Colon (tissue), 2 donors: ENCODE measurements at regions not wholly inside any gene's neighbourhood (a gene's known extent, or its start where the extent isn't known, plus 50 kb on each side); places are given as distances from the start of the nearest gene placed in this dataset.

ENCODE experiments used
- FAIRE-seq: peaks from 2 replicates; lab custom pipeline; 2012; peaks lifted over from hg19 to GRCh38; lab: Jason Lieb, UNC
- donor health status: control.
- donor health status: control.

- no peak for FAIRE-seq
Measured at GRCh38 chr4:136392576-136392975, 1139.7 kb downstream of the PCDH18 start.

DNA sequence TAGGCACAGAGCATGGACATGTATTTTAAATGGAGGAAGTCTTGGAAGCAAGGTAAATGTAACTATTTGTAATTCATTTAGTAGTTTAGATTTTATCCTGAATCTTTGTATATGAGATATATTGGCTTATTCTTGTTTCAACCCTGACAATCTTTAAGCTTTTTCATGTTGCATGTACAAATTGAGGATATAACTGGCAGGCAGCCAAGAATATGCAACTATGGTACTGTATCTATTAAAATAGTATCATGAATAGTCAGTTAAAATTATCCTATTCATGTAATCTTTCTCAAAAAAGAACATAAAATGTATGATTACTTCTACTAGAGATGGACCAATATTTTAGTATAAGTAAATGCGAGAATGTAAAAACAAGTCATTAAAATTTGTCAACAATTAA is 1141.5 kb downstream of the PCDH18 start:
- peak; percentile 10 for FAIRE-seq

- no peak for FAIRE-seq
Measured at GRCh38 chr4:136383082-136383481, 1149.2 kb downstream of the PCDH18 start.

GRCh38 chr4:136371231-136371630 is 1161.1 kb downstream of the PCDH18 start:
- no peak for FAIRE-seq

DNA sequence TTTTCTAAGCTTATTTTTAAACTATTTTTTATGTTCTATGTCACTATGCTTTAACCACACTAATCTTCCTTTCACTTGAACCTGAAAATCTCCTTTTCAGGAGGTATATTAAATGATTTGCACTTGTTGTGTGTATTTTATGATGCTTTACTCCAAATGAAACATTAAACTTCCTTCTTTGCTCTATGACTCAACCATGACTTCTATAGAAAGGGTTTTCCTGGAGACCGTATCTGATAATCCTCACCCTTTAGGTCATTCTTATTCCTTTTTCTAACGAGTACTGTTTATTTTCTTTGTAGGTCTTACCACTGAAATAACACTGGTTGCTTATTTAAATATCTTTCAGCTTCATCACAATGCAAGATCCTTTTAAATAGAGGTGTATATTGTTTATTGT is 1163.2 kb downstream of the PCDH18 start:
- FAIRE-seq: no peak

DNA sequence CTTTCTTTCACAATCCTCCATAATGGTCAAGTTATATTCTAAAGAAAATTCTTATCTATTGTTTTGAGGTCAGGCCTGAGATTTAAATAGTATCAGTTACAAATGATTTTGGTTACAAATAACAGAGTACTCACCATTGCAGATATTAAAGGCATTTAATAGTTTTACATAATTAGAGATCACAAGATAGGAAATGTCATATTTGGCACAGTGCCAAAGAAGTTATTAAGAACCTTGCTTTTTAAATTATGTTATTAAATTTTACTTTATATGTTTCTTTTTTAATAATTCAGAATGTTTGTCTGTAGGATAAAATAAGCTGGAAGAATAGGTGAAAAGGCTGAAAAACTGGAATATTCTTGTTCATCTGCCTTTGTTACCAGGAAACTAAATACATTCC is 1174.7 kb downstream of the PCDH18 start:
- FAIRE-seq: peak; percentile 10

DNA sequence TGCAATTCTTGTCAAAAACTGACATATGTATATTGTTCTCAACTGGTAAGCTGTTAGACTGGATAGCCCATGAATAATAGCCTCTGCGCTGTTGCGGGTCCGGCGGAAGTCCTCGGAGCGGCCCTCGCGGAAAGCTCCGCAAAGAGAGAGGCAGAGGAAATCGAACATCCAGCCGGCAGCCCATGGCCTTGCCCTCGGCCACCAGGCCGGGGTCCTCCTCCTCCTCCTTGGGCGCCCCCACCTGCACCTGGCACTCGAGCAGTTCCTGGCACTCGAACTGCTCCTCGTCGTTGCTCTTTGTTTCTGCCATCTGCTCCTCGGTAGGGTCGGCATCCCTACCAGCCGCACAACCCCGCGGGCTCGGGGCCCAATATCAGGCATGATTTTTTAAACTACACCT is 1176.3 kb downstream of the PCDH18 start:
- FAIRE-seq: no peak

GRCh38 chr4:136343340-136343739 is 1189.0 kb downstream of the PCDH18 start:
- FAIRE-seq: no peak

GRCh38 chr4:136342666-136343065 is 1189.6 kb downstream of the PCDH18 start:
- FAIRE-seq: no peak

DNA sequence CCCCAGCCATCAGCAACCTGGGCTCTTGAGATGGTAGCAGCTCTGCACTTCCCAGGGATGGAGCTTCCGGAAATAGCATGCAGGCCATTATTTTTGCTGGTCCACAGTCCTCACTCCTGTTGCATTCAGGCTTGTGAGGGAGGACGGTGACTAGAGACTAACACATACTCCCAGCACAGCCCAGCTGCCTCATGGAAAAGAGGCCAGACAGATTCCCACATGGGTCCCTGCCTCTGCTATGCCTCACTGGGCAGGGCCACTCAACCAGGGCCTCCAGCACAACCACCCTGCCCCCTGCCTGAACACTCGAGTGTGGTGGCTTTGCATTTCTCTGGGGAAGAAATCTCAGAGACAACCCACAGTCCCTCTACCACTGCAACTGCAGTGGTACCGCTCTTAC is 1195.1 kb downstream of the PCDH18 start:
- FAIRE-seq: no peak

DNA sequence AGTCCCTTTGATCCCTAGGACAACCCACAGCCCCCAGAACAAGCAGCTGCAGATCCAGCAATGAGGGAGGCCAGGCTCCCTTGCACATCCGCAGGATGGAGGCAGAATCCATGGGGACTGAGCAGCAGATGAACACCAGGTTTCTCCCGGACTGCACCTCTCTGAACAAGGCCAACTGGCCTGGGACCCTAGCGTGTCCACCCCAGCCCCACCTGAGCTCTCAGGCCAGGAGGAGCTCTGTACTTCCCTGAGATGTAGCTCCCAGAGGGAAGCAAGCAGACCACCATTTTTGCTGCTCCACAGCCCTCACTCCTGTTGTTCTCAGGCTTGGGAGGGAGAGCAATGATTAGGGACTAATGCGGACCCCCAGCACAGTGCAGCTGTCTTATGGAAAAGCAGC is 1195.8 kb downstream of the PCDH18 start:
- FAIRE-seq: no peak

DNA sequence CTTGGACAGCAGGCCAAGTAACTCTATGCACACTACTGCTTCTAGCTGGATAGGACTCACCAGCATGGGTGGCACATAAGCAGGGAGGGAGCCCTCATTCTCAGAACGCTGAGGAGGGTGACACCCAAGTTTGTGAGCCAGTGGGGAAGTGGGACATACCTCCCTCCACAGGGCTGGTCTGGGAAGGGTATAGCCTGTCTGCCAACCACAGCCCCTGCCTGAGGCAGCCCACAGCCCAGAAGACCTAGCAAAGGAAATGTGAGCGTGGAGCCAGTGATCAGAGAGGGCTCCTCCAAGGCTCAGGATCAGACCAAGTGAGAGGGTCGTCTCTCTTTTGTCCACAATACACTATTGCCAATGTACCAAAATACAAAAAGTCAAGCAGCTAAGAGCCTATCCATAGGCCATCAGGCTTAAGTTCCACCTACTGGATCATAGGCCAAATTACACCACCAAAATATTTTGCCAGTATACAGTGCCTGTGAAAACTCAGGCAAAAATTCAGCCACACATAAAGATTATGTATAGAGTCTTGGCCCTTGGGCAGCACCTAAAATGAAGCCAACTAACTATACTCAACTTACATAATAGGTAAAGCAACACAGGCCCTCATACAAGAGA is 1203.1 kb downstream of the PCDH18 start:
- no peak for FAIRE-seq

DNA sequence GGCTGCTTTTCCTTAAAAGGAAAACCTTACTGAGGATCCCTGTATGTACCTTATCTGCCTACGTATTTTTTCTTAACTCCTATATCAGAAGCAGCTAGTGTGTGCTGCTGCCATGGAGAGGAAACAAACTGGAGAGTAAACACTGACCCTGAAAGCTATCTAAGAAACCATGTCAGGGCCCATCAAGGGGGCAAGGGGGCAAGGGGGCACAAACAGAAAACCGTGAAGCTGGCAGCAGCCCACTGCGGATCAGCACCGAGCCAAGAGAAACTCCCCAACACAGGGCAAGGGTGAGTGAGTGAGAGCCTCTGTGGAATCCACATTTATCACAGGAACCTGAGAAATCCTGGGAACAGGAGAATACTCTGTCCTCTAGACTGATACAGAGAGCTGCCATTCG is 1204.2 kb downstream of the PCDH18 start:
- no peak for FAIRE-seq

- no peak for FAIRE-seq
Measured at GRCh38 chr4:136320465-136320813, 1211.9 kb downstream of the PCDH18 start.

- FAIRE-seq: no peak
Measured at GRCh38 chr4:136319789-136320464, 1212.4 kb downstream of the PCDH18 start.

GRCh38 chr4:136316961-136317360 is 1215.3 kb downstream of the PCDH18 start:
- no peak for FAIRE-seq

- FAIRE-seq: no peak
Measured at GRCh38 chr4:136314686-136315085, 1217.6 kb downstream of the PCDH18 start.

DNA sequence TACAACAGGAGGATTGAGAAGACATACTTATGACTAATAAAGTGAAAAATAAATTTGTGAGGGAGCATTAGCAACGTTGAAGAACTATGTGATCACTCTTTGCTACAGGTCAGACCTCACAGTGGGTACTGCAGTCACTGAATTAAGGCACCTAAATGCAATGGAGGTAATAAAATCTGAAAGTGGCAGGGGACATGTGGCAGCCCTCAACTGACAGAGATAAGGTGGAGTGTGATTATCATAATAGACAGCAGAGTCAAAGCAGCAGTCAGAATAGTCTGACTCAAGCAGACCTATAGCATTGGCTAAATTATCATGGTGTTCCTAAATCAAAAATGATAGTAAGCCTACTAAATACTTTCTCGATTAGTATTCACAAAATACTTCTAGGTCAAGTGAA is 1220.5 kb downstream of the PCDH18 start:
- FAIRE-seq: no peak

DNA sequence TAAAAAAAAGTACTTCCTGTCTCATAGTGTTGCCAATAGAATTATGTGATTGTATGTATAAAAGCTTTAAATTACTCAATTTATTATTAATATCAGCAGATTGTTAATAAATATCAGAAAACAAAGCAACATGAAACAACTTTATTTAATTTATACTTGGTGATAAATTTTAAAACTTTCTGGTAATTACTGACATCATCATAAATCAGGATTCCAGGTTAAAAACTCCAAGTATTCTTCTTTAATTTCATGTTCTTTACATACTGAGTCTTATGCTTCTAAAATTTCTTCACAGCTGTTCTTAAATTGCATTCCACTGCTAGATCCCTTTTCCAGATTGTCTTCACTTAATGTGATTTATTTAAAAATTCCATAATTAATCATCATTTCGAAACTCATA is 1224.5 kb downstream of the PCDH18 start:
- peak; percentile 78 for FAIRE-seq

DNA sequence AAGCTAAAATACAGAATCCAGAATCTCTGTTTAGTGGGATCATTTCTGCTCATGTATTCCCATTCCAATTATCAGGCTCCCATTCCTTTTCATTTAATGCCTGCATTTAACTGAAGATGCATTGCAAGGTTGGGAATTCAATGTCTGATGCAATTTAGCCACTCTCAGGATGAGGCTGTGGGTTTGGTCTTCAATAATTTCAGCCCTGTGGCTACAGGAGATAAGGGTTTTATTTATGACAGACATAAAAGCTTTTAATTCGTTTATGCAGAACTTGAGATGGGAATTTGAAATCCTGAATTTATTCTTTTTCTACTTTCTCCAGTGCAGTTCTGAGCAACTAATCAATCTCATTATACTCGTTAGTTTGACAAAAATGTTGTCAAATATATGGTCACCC is 1225.9 kb downstream of the PCDH18 start:
- FAIRE-seq: no peak

DNA sequence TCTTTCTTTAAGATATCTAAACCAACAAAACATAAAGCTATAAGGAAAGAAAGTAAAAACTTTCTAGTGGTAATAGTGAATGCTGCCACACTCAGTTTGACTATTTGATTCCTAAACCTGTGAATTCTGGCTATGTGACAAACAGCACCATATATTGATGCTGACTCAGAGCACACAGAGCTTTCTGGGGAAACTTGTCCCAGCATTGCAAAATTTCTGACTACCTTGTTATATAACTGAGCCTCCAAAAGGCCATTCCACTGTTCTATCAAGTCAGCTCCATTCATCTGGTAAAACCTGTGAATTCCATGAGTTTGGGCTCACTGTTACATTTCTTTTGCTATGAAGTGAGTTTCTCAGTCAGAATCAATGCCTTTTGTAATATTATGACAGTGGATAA is 1229.7 kb downstream of the PCDH18 start:
- FAIRE-seq: no peak

GRCh38 chr4:136301749-136302495 is 1230.4 kb downstream of the PCDH18 start:
- no peak for FAIRE-seq

GRCh38 chr4:136283977-136284376 is 1248.3 kb downstream of the PCDH18 start:
- no peak for FAIRE-seq

DNA sequence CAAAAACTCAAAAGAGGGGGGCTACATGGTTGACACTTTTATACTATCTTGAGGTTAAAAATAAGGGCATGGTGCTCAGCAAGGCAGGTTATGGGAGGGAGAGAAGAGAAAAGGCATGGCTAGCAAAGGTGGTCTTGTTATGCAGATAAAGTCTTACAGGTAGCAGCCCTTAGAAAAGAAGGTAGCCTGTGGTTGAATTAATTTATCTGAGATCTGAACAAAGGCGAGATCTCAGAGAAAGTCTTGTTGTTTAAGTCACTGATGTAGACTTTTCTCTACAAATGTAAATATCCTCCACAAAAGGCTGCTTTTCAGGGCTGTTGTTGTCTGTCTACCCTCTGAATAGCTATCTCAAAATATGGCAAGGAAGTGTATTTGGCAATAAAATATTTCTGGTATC is 1250.4 kb downstream of the PCDH18 start:
- no peak for FAIRE-seq
